WTC11 (cell line): ENCODE measurements at regions not wholly inside any gene's neighbourhood (a gene's known extent, or its start where the extent isn't known, plus 50 kb on each side); places are given as distances from the start of the nearest gene placed in this dataset.
"Not testable (repeated sequence)": the region's sequence is repeated elsewhere in the genome, so short reads cannot be mapped to it uniquely, and the experiment has no call there.

Experiments used
- ETV6 ChIP-seq: sonication (generic); formaldehyde crosslinking; IDR thresholded peaks from 2 replicates; pipeline ENCODE4 v1.8.1; 2022; ENCODE audit warnings: mild to moderate bottlenecking, missing genetic modification reagents
- NR3C1 ChIP-seq: sonication (generic); formaldehyde crosslinking; conservative IDR thresholded peaks from 2 replicates; pipeline ENCODE4 v1.8.1; 2023; ENCODE audit warnings: low read depth, mild to moderate bottlenecking, missing genetic modification reagents
- SMAD3 ChIP-seq: sonication (generic); formaldehyde crosslinking; IDR thresholded peaks from 2 replicates; pipeline ENCODE4 v1.8.0; 2022; ENCODE audit warnings: missing genetic modification reagents, mild to moderate bottlenecking, borderline replicate concordance
- ZBTB21 ChIP-seq: sonication (generic); formaldehyde crosslinking; IDR thresholded peaks from 2 replicates; pipeline ENCODE4 v1.8.1; 2023; ENCODE audit warnings: mild to moderate bottlenecking, missing genetic modification reagents, borderline replicate concordance
- ZNF219 ChIP-seq: sonication (generic); formaldehyde crosslinking; IDR thresholded peaks from 2 replicates; pipeline ENCODE4 v1.8.0; 2023; ENCODE audit warnings: missing genetic modification reagents, mild to moderate bottlenecking, borderline replicate concordance
- TF ChIP-seq, protein P1 (sequence below): fragments of 200-600 bp; IDR thresholded peaks from 2 replicates; pipeline ENCODE4 v1.8.0; 2022; ENCODE audit warnings: antibody characterized with exemption
- TF ChIP-seq, protein P2 (sequence below): sonication (generic); formaldehyde crosslinking; IDR thresholded peaks from 2 replicates; pipeline ENCODE4 v1.8.1; 2023; ENCODE audit warnings: mild to moderate bottlenecking, missing genetic modification reagents, moderate library complexity

DNA sequence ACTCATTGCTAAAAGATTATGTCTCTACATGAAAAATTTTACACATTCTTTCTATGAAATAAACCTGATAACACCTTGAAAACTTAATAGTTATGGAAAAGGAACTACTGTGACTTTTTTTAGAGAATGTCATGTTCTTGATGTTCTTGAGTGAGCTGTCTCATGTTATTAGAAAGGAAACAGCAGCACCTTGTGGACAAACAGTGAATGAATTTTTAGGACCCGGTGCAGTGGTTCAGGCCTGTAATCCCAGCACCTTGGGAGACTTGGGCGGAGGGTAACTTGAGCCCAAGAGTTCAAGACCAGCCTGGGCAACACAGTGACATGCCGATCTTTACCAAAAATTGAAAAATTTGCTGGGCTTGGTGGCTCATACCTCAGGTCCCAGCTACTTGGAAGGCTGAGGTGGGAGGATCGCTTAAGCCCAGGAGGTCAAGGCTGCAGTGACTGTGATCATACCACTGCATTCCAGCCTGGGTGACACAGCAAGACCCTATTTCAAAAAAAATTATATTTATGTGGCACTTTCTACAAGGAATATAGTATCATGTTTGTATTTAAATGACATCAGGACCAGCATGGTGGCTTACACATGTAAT is 2207.4 kb upstream of the DEFB115 start:
- TF ChIP-seq, protein P1, sequence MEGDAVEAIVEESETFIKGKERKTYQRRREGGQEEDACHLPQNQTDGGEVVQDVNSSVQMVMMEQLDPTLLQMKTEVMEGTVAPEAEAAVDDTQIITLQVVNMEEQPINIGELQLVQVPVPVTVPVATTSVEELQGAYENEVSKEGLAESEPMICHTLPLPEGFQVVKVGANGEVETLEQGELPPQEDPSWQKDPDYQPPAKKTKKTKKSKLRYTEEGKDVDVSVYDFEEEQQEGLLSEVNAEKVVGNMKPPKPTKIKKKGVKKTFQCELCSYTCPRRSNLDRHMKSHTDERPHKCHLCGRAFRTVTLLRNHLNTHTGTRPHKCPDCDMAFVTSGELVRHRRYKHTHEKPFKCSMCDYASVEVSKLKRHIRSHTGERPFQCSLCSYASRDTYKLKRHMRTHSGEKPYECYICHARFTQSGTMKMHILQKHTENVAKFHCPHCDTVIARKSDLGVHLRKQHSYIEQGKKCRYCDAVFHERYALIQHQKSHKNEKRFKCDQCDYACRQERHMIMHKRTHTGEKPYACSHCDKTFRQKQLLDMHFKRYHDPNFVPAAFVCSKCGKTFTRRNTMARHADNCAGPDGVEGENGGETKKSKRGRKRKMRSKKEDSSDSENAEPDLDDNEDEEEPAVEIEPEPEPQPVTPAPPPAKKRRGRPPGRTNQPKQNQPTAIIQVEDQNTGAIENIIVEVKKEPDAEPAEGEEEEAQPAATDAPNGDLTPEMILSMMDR = not testable (repeated sequence)
- not testable (repeated sequence) for TF ChIP-seq SMAD3 (CRISPR knock-in tag); NR3C1 (CRISPR knock-in tag); ZNF219 (CRISPR knock-in tag); ZBTB21 (CRISPR knock-in tag); ETV6
- TF ChIP-seq, protein P2, sequence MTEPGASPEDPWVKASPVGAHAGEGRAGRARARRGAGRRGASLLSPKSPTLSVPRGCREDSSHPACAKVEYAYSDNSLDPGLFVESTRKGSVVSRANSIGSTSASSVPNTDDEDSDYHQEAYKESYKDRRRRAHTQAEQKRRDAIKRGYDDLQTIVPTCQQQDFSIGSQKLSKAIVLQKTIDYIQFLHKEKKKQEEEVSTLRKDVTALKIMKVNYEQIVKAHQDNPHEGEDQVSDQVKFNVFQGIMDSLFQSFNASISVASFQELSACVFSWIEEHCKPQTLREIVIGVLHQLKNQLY = not testable (repeated sequence)
